B cell (primary cell): ENCODE measurements at regions not wholly inside any gene's neighbourhood (a gene's known extent, or its start where the extent isn't known, plus 50 kb on each side); places are given as distances from the start of the nearest gene placed in this dataset.

ENCODE experiments used
- CTCF ChIP-seq: fragments of 200-600 bp; IDR thresholded peaks from one replicate; pipeline ENCODE4 v1.8.0; 2022; ENCODE audit warnings: antibody characterized with exemption, mild to moderate bottlenecking
- EZH2 ChIP-seq: IDR thresholded peaks from 2 replicates; pipeline ENCODE4 v1.6.1; 2012; ENCODE audit warnings: borderline replicate concordance, low read depth, mild to moderate bottlenecking, moderate library complexity, low read length; ENCODE audit not compliant: insufficient read depth, poor library complexity, severe bottlenecking

GRCh38 chr9:89754193-89754592 is 149.4 kb downstream of the GADD45G start:
- TF ChIP-seq EZH2 (no peak), CTCF (no peak)
